ENCODE measurements at regions not wholly inside any gene's neighbourhood (a gene's known extent, or its start where the extent isn't known, plus 50 kb on each side); places are given as distances from the start of the nearest gene placed in this dataset.

DNA sequence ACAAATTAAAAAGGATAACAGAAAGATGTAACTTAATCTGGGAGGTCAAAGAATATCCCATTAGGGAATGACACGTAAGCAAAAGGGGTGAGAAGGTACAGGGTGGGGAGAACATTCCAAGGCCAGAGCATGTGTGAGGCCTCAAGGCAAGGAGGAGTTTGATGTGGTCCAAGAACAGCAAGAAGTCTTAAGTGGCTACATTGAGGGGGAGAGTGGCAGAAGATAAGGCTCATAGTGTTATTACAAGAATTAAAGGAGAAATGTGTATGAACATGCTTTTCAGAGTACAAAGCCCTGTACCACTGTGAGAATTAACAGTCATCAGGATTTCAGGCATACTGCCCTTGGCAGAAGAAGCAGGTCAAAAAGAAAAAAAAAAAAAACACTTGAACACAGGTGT, 174.4 kb upstream of the ERBB4 start:
- no peaks in the 10 kb centered on the region for H3K27me3 ChIP-seq
- H3K9me3 ChIP-seq = no peaks in the 10 kb centered on the region
- H3K4me3 ChIP-seq = no peak overlapping the region
- intact Hi-C loops (cut with DNase I) = no loop called here
- no peaks in the 10 kb centered on the region for H3K36me3 ChIP-seq
- H3K27ac ChIP-seq = no peak overlapping the region
- DNase-seq = no peak
- 68 to 83% methylated on average over 1 of the region's 1 CpG for WGBS, 2 donors
- TF ChIP-seq POLR2A (IDR thresholded peaks at IDR 0.05) (no peak), EP300 (IDR thresholded peaks at IDR 0.05) (no peak), POLR2AphosphoS5 (IDR thresholded peaks at IDR 0.05) (no peak)
- TF ChIP-seq, protein P1, sequence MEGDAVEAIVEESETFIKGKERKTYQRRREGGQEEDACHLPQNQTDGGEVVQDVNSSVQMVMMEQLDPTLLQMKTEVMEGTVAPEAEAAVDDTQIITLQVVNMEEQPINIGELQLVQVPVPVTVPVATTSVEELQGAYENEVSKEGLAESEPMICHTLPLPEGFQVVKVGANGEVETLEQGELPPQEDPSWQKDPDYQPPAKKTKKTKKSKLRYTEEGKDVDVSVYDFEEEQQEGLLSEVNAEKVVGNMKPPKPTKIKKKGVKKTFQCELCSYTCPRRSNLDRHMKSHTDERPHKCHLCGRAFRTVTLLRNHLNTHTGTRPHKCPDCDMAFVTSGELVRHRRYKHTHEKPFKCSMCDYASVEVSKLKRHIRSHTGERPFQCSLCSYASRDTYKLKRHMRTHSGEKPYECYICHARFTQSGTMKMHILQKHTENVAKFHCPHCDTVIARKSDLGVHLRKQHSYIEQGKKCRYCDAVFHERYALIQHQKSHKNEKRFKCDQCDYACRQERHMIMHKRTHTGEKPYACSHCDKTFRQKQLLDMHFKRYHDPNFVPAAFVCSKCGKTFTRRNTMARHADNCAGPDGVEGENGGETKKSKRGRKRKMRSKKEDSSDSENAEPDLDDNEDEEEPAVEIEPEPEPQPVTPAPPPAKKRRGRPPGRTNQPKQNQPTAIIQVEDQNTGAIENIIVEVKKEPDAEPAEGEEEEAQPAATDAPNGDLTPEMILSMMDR (IDR thresholded peaks at IDR 0.05) = no peak
- H3K4me1 ChIP-seq = peaks cover 0 to 13% (median 0%) of the 10 kb centered on the region in 4 donors

- no peak overlapping the region for H3K27ac ChIP-seq
- no peaks in the 10 kb centered on the region for H3K36me3 ChIP-seq
- intact Hi-C loops (cut with DNase I) = no loop called here
- H3K9me3 ChIP-seq = no peaks in the 10 kb centered on the region
- TF ChIP-seq POLR2AphosphoS5 (IDR thresholded peaks at IDR 0.05) (no peak), EP300 (IDR thresholded peaks at IDR 0.05) (no peak), POLR2A (IDR thresholded peaks at IDR 0.05) (no peak)
- TF ChIP-seq, protein P1 (IDR thresholded peaks at IDR 0.05) = no peak
- WGBS, 2 donors = 61 to 77% methylated on average over 5 of the region's 5 CpGs
- no peaks in the 10 kb centered on the region for H3K27me3 ChIP-seq
- no peak overlapping the region for H3K4me3 ChIP-seq
- DNase-seq = no peak
- peaks cover 0 to 13% (median 0%) of the 10 kb centered on the region in 4 donors for H3K4me1 ChIP-seq
Measured at GRCh38 chr2:212712466-212712865, 173.9 kb upstream of the ERBB4 start.

- intact Hi-C loops (cut with DNase I) = no loop called here
- Histone ChIP-seq H3K27ac (no peak overlapping the region), H3K4me1 (peaks cover 0 to 13% (median 0%) of the 10 kb centered on the region in 4 donors), H3K9me3 (no peaks in the 10 kb centered on the region), H3K4me3 (no peak overlapping the region), H3K27me3 (no peaks in the 10 kb centered on the region), H3K36me3 (no peaks in the 10 kb centered on the region)
- TF ChIP-seq POLR2A (IDR thresholded peaks at IDR 0.05) = no peak
- no peak for TF ChIP-seq POLR2AphosphoS5 (IDR thresholded peaks at IDR 0.05)
- TF ChIP-seq, protein P1 (IDR thresholded peaks at IDR 0.05) = no peak
- no peak for TF ChIP-seq EP300 (IDR thresholded peaks at IDR 0.05)
- no peak for DNase-seq
- 72 to 77% methylated on average over 3 of the region's 3 CpGs for WGBS, 2 donors
Measured at GRCh38 chr2:212711856-212712255, 173.3 kb upstream of the ERBB4 start.

- Histone ChIP-seq H3K27ac (no peak overlapping the region), H3K27me3 (no peaks in the 10 kb centered on the region), H3K4me3 (no peak overlapping the region), H3K4me1 (peaks cover 0 to 13% (median 0%) of the 10 kb centered on the region in 4 donors), H3K9me3 (no peaks in the 10 kb centered on the region), H3K36me3 (no peaks in the 10 kb centered on the region)
- WGBS, 2 donors = 50 to 75% methylated on average over 3 of the region's 3 CpGs
- no peak for DNase-seq
- no peak for TF ChIP-seq POLR2A (IDR thresholded peaks at IDR 0.05)
- TF ChIP-seq POLR2AphosphoS5 (IDR thresholded peaks at IDR 0.05) = no peak
- TF ChIP-seq, protein P1 (IDR thresholded peaks at IDR 0.05) = no peak
- TF ChIP-seq EP300 (IDR thresholded peaks at IDR 0.05) = no peak
- intact Hi-C loops (cut with DNase I) = no loop called here
Measured at GRCh38 chr2:212709280-212709679, 170.7 kb upstream of the ERBB4 start.

GRCh38 chr2:212708355-212708754, 169.8 kb upstream of the ERBB4 start:
- TF ChIP-seq, protein P1 (IDR thresholded peaks at IDR 0.05) = no peak
- TF ChIP-seq POLR2A (IDR thresholded peaks at IDR 0.05) = no peak
- no peak for TF ChIP-seq EP300 (IDR thresholded peaks at IDR 0.05)
- 71 to 87% methylated on average over 2 of the region's 2 CpGs for WGBS, 2 donors
- intact Hi-C loops (cut with DNase I) = no loop called here
- no peak overlapping the region for H3K4me3 ChIP-seq
- H3K27me3 ChIP-seq = no peaks in the 10 kb centered on the region
- H3K27ac ChIP-seq = no peak overlapping the region
- DNase-seq = no peak
- no peaks in the 10 kb centered on the region for H3K9me3 ChIP-seq
- no peaks in the 10 kb centered on the region for H3K36me3 ChIP-seq
- H3K4me1 ChIP-seq = peaks cover 0 to 10% (median 0%) of the 10 kb centered on the region in 4 donors
